A673 (cell line): ENCODE measurements at regions not wholly inside any gene's neighbourhood (a gene's known extent, or its start where the extent isn't known, plus 50 kb on each side); places are given as distances from the start of the nearest gene placed in this dataset.

Experiments
- BruUV-seq: library from RNA; stranded (reverse); fragments of 400-500 nt; replicated peaks from 2 replicates; lab custom pipeline; 2021; lab: Mats Ljungman, UMichigan
- CTCF ChIA-PET: fragments of 300-600 bp; sonication (Branson Sonifier 250); formaldehyde crosslinking; loops from one replicate; lab custom pipeline; 2022; ENCODE audit warnings: antibody characterized with exemption; lab: Charles Lee
- POLR2A ChIA-PET: fragments of 300-600 bp; sonication (Branson Sonifier 250); formaldehyde crosslinking; loops from one replicate; lab custom pipeline; 2022; ENCODE audit warnings: antibody characterized with exemption; ENCODE audit not compliant: low non-redundant PET; lab: Charles Lee
- DNase-seq: peaks from one replicate; pipeline ENCODE4 v3.0.0-alpha.2; 2015; ENCODE audit warnings: low spot score
- H3K27ac ChIP-seq: fragments of 200-600 bp; sonication (generic); 2 replicates; pipeline ENCODE4 v1.5.1; 2016; ENCODE audit warnings: mixed run types, low read depth, mild to moderate bottlenecking, mixed read lengths, antibody characterized with exemption, low read length; ENCODE audit not compliant: poor library complexity, severe bottlenecking
- H3K27me3 ChIP-seq: fragments of 200-600 bp; sonication (generic); replicated peaks from 2 replicates; pipeline ENCODE4 v1.6.1; 2017; ENCODE audit warnings: mixed run types, low read depth, mild to moderate bottlenecking, mixed read lengths, antibody characterized with exemption, low read length; ENCODE audit not compliant: insufficient read depth, poor library complexity
- H3K36me3 ChIP-seq: fragments of 200-600 bp; sonication (generic); 2 replicates; pipeline ENCODE4 v1.6.1; 2016; ENCODE audit warnings: mixed run types, mild to moderate bottlenecking, mixed read lengths, antibody characterized with exemption, low read length; ENCODE audit not compliant: insufficient read depth, poor library complexity, severe bottlenecking
- H3K4me1 ChIP-seq: fragments of 200-600 bp; sonication (generic); 2 replicates; pipeline ENCODE4 v1.6.1; 2017; ENCODE audit warnings: mixed run types, mild to moderate bottlenecking, mixed read lengths, antibody characterized with exemption, low read length; ENCODE audit not compliant: insufficient read depth, poor library complexity, severe bottlenecking
- H3K4me3 ChIP-seq: fragments of 200-600 bp; sonication (generic); 2 replicates; pipeline ENCODE4 v1.5.1; 2016; ENCODE audit warnings: low read depth, mixed run types, mild to moderate bottlenecking, mixed read lengths, low read length; ENCODE audit not compliant: poor library complexity, severe bottlenecking
- H3K9me3 ChIP-seq: fragments of 200-600 bp; sonication (generic); 2 replicates; pipeline ENCODE4 v1.6.1; 2016; ENCODE audit warnings: mixed run types, low read depth, mild to moderate bottlenecking, mixed read lengths, antibody characterized with exemption, low read length; ENCODE audit not compliant: poor library complexity, severe bottlenecking
- EZH2 ChIP-seq: fragments of 200-600 bp; sonication (generic); IDR thresholded peaks from 2 replicates; pipeline ENCODE4 v1.6.1; 2017; ENCODE audit warnings: borderline replicate concordance, low read depth, mild to moderate bottlenecking, mixed read lengths, antibody characterized with exemption, low read length; ENCODE audit not compliant: poor library complexity, severe bottlenecking
- intact Hi-C: fragments of 100-400 bp; cut with micrococcal nuclease; formaldehyde crosslinking; loops from one replicate; pipeline ENCODE4 v1.10.0; 2022; ENCODE audit not compliant: unreplicated experiment
- TF ChIP-seq, protein P1 (sequence below): fragments of 300-800, 200-600 bp; sonication (generic); conservative IDR thresholded peaks from 2 replicates; pipeline ENCODE4 v1.5.1; 2017; ENCODE audit warnings: low read depth, mild to moderate bottlenecking, antibody characterized with exemption, low read length, moderate library complexity, mixed read lengths

GRCh38 chr6:27619436-27619835 is 146.5 kb upstream of the ZNF184 start:
- H3K4me1 ChIP-seq, result no peaks in the 10 kb centered on the region
- POLR2A ChIA-PET, result no interaction called here
- H3K4me3 ChIP-seq, result no peak overlapping the region
- DNase-seq, result no peak
- H3K27me3 ChIP-seq, result no peaks in the 10 kb centered on the region
- CTCF ChIA-PET, result no interaction called here
- H3K27ac ChIP-seq, result no peak overlapping the region
- intact Hi-C loops, result no loop called here
- H3K36me3 ChIP-seq, result no peaks in the 10 kb centered on the region
- no TSS peak for BruUV-seq
- TF ChIP-seq EZH2, result no peak
- TF ChIP-seq, protein P1, sequence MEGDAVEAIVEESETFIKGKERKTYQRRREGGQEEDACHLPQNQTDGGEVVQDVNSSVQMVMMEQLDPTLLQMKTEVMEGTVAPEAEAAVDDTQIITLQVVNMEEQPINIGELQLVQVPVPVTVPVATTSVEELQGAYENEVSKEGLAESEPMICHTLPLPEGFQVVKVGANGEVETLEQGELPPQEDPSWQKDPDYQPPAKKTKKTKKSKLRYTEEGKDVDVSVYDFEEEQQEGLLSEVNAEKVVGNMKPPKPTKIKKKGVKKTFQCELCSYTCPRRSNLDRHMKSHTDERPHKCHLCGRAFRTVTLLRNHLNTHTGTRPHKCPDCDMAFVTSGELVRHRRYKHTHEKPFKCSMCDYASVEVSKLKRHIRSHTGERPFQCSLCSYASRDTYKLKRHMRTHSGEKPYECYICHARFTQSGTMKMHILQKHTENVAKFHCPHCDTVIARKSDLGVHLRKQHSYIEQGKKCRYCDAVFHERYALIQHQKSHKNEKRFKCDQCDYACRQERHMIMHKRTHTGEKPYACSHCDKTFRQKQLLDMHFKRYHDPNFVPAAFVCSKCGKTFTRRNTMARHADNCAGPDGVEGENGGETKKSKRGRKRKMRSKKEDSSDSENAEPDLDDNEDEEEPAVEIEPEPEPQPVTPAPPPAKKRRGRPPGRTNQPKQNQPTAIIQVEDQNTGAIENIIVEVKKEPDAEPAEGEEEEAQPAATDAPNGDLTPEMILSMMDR, result no peak
- no peaks in the 10 kb centered on the region for H3K9me3 ChIP-seq

GRCh38 chr6:27617700-27618689 is 145.1 kb upstream of the ZNF184 start:
- intact Hi-C loops, result no loop called here
- H3K4me3 ChIP-seq, result peak overlapping the region; percentile 57
- H3K4me1 ChIP-seq, result no peaks in the 10 kb centered on the region
- POLR2A ChIA-PET, result no interaction called here
- H3K27me3 ChIP-seq, result no peaks in the 10 kb centered on the region
- TF ChIP-seq EZH2, result no peak
- TF ChIP-seq, protein P1, result peak; percentile 38; the same call in 1 of the 2 replicates
- no peaks in the 10 kb centered on the region for H3K36me3 ChIP-seq
- no peak overlapping the region for H3K27ac ChIP-seq
- BruUV-seq, result no TSS peak
- no peaks in the 10 kb centered on the region for H3K9me3 ChIP-seq
- DNase-seq, result peak; percentile 70
- CTCF ChIA-PET, result interaction anchor here (0.5 to 2.1 kb wide), 5 partner anchors 9 to 600 kb away, joined by 3 to 8 read pairs (median 3); no protein-coding TSS in a partner anchor

DNA sequence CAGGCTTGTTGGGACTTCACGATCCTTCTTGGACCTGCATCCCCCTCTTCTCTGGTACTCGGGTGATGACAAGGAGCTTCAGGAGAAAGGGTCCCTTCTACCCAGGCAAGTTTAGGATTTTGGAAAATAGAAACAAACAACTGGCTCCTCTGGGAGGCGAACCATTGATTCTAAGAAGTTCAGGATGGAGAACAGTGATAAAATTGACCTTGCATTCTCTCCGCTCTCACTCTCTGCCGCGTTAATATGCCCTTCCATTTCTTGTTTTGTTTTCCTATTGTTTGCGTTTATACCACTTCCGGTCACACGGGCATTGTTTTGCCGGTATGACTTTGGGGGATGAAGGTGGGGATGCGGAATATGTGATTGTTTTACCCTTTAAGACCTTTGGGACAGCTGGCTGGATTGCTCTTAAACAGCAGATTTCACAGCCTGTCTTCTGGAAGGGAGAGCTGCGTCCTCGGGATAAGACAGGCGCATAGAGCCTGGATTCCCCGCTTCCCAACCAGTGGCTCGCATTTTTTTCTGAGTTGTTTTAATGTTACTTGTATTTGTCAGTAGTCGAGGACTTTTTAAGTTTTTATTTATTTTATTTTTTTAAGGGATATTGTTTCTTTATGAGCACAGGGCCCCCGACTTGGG is 144.3 kb upstream of the ZNF184 start:
- no peaks in the 10 kb centered on the region for H3K9me3 ChIP-seq
- ChIA-PET CTCF (interaction anchor here (0.5 to 2.1 kb wide), 4 partner anchors 8 to 601 kb away, joined by 3 to 8 read pairs (median 3); no protein-coding TSS in a partner anchor), POLR2A (interaction anchor here (0.6 to 0.7 kb wide), 2 partner anchors 9 to 344 kb away, joined by 3 to 5 read pairs; no protein-coding TSS in a partner anchor)
- no peak for TF ChIP-seq EZH2
- TF ChIP-seq, protein P1, result no peak
- BruUV-seq, result no TSS peak
- H3K27ac ChIP-seq, result no peak overlapping the region
- H3K4me1 ChIP-seq, result no peaks in the 10 kb centered on the region
- H3K36me3 ChIP-seq, result no peaks in the 10 kb centered on the region
- H3K27me3 ChIP-seq, result no peaks in the 10 kb centered on the region
- DNase-seq, result peak; percentile 20
- intact Hi-C loops, result no loop called here
- peak overlapping the region; percentile 57 for H3K4me3 ChIP-seq
